Keratinocyte (primary cell): ENCODE measurements at regions not wholly inside any gene's neighbourhood (a gene's known extent, or its start where the extent isn't known, plus 50 kb on each side); places are given as distances from the start of the nearest gene placed in this dataset.

ENCODE experiments used
- EZH2 ChIP-seq: IDR thresholded peaks from one replicate; pipeline ENCODE4 v1.6.1; 2012; ENCODE audit warnings: inconsistent platforms, mild to moderate bottlenecking, low read length, moderate library complexity
- TF ChIP-seq, protein P1 (sequence below), 3 experiments: IDR thresholded peaks in 1 of 3; conservative IDR thresholded peaks in 1 of 3; optimal IDR thresholded peaks in 1 of 3; 2 replicates in 2 of 3; 3 replicates in 1 of 3; pipeline versions ENCODE3 to v1.5.1; 2011; ENCODE audit warnings: low read length in 3 of 3, mild to moderate bottlenecking in 3 of 3, moderate library complexity in 2 of 3, control low read depth in 1 of 3, inconsistent platforms in 1 of 3; ENCODE audit not compliant: insufficient read depth in 2 of 3; ENCODE audit errors: extremely low read depth in 1 of 3

DNA sequence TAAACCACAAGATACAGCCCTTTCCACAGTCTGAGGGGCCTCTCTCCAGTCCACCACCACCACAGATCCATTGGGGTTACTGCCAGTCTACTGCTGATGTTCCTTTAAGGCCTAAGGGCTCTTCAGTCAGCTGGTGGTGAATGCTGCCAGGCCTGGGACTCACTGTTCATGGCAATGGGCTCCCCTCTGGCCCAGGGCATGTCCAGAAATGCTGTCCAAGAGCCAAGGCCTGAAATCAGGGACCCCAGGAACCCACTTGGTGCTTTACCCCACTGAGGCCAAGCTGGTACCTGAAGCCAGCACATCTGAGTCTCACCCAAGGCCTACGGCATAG, 128.6 kb upstream of the CBLB start:
- TF ChIP-seq, protein P1, sequence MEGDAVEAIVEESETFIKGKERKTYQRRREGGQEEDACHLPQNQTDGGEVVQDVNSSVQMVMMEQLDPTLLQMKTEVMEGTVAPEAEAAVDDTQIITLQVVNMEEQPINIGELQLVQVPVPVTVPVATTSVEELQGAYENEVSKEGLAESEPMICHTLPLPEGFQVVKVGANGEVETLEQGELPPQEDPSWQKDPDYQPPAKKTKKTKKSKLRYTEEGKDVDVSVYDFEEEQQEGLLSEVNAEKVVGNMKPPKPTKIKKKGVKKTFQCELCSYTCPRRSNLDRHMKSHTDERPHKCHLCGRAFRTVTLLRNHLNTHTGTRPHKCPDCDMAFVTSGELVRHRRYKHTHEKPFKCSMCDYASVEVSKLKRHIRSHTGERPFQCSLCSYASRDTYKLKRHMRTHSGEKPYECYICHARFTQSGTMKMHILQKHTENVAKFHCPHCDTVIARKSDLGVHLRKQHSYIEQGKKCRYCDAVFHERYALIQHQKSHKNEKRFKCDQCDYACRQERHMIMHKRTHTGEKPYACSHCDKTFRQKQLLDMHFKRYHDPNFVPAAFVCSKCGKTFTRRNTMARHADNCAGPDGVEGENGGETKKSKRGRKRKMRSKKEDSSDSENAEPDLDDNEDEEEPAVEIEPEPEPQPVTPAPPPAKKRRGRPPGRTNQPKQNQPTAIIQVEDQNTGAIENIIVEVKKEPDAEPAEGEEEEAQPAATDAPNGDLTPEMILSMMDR (optimal IDR thresholded peaks at IDR 0.05 in 1 of 3, IDR thresholded peaks at IDR 0.05 in 1 of 3, conservative IDR thresholded peaks at IDR 0.05 in 1 of 3; ENCODE audit: extremely low read depth in 1 of 3, insufficient read depth in 2 of 3, low read length in 3 of 3) = no peak
- no peak for TF ChIP-seq EZH2
